Breast epithelium (tissue), 4 donors: ENCODE measurements at regions not wholly inside any gene's neighbourhood (a gene's known extent, or its start where the extent isn't known, plus 50 kb on each side); places are given as distances from the start of the nearest gene placed in this dataset.

Experiments used
- DNase-seq, 2 donors: peaks; one replicate each; pipeline ENCODE4 v3.0.0-alpha.2; 2019; ENCODE audit warnings: low spot score in 2 of 2
- H3K27ac ChIP-seq, 2 donors: fragments of 200-600 bp; sonication (generic) in 1 of 2; one replicate each; pipeline ENCODE4 v1.5.1; 2016 to 2019; ENCODE audit warnings: mild to moderate bottlenecking in 1 of 2
- H3K27me3 ChIP-seq, 2 donors: fragments of 200-600 bp; sonication (generic) in 1 of 2; one replicate each; pipeline versions ENCODE4 v1.5.1 to v1.6.0; 2017 to 2019; ENCODE audit warnings: control low read depth in 1 of 2, mild to moderate bottlenecking in 1 of 2
- H3K36me3 ChIP-seq: fragments of 200-600 bp; one replicate; pipeline ENCODE4 v1.5.1; 2019
- H3K4me1 ChIP-seq, 2 donors: fragments of 200-600 bp; sonication (generic); one replicate each; pipeline ENCODE4 v1.5.1; 2016 to 2019; ENCODE audit warnings: control low read depth in 1 of 2
- H3K4me3 ChIP-seq, 3 donors: fragments of 200-600 bp; sonication (generic); 1 replicate in 2 of 3; 2 replicates in 1 of 3; pipeline ENCODE4 v1.5.1; 2016 to 2019; ENCODE audit warnings: mild to moderate bottlenecking in 3 of 3, moderate library complexity in 2 of 3
- H3K9me3 ChIP-seq, 2 donors: fragments of 200-600 bp; sonication (generic) in 1 of 2; one replicate each; pipeline ENCODE4 v1.5.1; 2016 to 2019; ENCODE audit warnings: control low read depth in 1 of 2
- CTCF ChIP-seq, 3 donors: fragments of 450-650 bp; IDR thresholded peaks; one replicate each; pipeline ENCODE4 v1.5.1; 2016 to 2017; ENCODE audit warnings: antibody characterized with exemption in 3 of 3, mild to moderate bottlenecking in 3 of 3, moderate library complexity in 3 of 3
- POLR2A ChIP-seq: fragments of 450-650 bp; IDR thresholded peaks from one replicate; pipeline ENCODE4 v1.6.1; 2016; ENCODE audit warnings: antibody characterized with exemption, mild to moderate bottlenecking, moderate library complexity
- POLR2AphosphoS5 ChIP-seq, 3 donors: sonication (generic); formaldehyde crosslinking; IDR thresholded peaks; one replicate each; pipeline ENCODE4 v1.6.1; 2017; ENCODE audit warnings: antibody characterized with exemption in 3 of 3
- intact Hi-C: fragments of 100-400 bp; cut with DNase I; formaldehyde crosslinking; loops from one replicate; pipeline ENCODE4 v1.15.1; 2023; ENCODE audit warnings: low total_unique reads

- DNase-seq, result no peak
- no peak overlapping the region for H3K27ac ChIP-seq
- H3K27me3 ChIP-seq, result no peaks in the 10 kb centered on the region
- no peaks in the 10 kb centered on the region for H3K36me3 ChIP-seq
- intact Hi-C loops, result no loop called here
- no peak overlapping the region for H3K4me3 ChIP-seq
- H3K9me3 ChIP-seq, result no peaks in the 10 kb centered on the region
- TF ChIP-seq POLR2AphosphoS5 (IDR thresholded peaks at IDR 0.05), result no peak
- no peaks in the 10 kb centered on the region for H3K4me1 ChIP-seq
These were observed 387.7 kb upstream of the TEX13C start for GRCh38 chrX:124931958-124932357.

- H3K27me3 ChIP-seq, result no peaks in the 10 kb centered on the region
- DNase-seq, result no peak
- H3K4me3 ChIP-seq, result no peak overlapping the region
- H3K27ac ChIP-seq, result no peak overlapping the region
- intact Hi-C loops, result no loop called here
- TF ChIP-seq POLR2A (no peak), POLR2AphosphoS5 (IDR thresholded peaks at IDR 0.05) (no peak), CTCF (IDR thresholded peaks at IDR 0.05) (no peak)
- no peaks in the 10 kb centered on the region for H3K4me1 ChIP-seq
- no peaks in the 10 kb centered on the region for H3K9me3 ChIP-seq
- no peaks in the 10 kb centered on the region for H3K36me3 ChIP-seq
These were observed 381.0 kb upstream of the TEX13C start for GRCh38 chrX:124938715-124939114.

- Histone ChIP-seq H3K27ac (no peak overlapping the region), H3K4me1 (no peaks in the 10 kb centered on the region), H3K36me3 (no peaks in the 10 kb centered on the region), H3K4me3 (no peak overlapping the region), H3K27me3 (peaks cover 0 to 5% of the 10 kb centered on the region in 2 donors), H3K9me3 (no peaks in the 10 kb centered on the region)
- intact Hi-C loops, result no loop called here
- DNase-seq, result no peak
- TF ChIP-seq POLR2AphosphoS5 (IDR thresholded peaks at IDR 0.05) (no peak), CTCF (IDR thresholded peaks at IDR 0.05) (no peak), POLR2A (no peak)
These were observed 379.1 kb upstream of the TEX13C start for GRCh38 chrX:124940531-124940930.

GRCh38 chrX:124954402-124954801 is 365.3 kb upstream of the TEX13C start:
- Histone ChIP-seq H3K36me3 (no peaks in the 10 kb centered on the region), H3K9me3 (no peaks in the 10 kb centered on the region), H3K4me3 (no peak overlapping the region), H3K27ac (no peak overlapping the region), H3K27me3 (no peaks in the 10 kb centered on the region), H3K4me1 (no peaks in the 10 kb centered on the region)
- no peak for DNase-seq
- TF ChIP-seq POLR2A (no peak), CTCF (IDR thresholded peaks at IDR 0.05) (no peak), POLR2AphosphoS5 (IDR thresholded peaks at IDR 0.05) (no peak)
- intact Hi-C loops, result no loop called here

- Histone ChIP-seq H3K4me3 (no peak overlapping the region), H3K9me3 (no peaks in the 10 kb centered on the region), H3K27me3 (no peaks in the 10 kb centered on the region), H3K36me3 (no peaks in the 10 kb centered on the region), H3K4me1 (no peaks in the 10 kb centered on the region), H3K27ac (no peak overlapping the region)
- TF ChIP-seq POLR2AphosphoS5 (IDR thresholded peaks at IDR 0.05) (no peak), POLR2A (no peak), CTCF (IDR thresholded peaks at IDR 0.05) (no peak)
- no peak for DNase-seq
- intact Hi-C loops, result no loop called here
These were observed 359.2 kb upstream of the TEX13C start for GRCh38 chrX:124960454-124960853.

- Histone ChIP-seq H3K36me3 (no peaks in the 10 kb centered on the region), H3K9me3 (no peaks in the 10 kb centered on the region), H3K27ac (no peak within 1 kb of the TSS), H3K4me3 (no peak within 1 kb of the TSS), H3K27me3 (no peaks in the 10 kb centered on the region), H3K4me1 (no peaks in the 10 kb centered on the region)
- no peak for DNase-seq
- intact Hi-C loops, result no loop called here
- no peak for TF ChIP-seq POLR2AphosphoS5 (IDR thresholded peaks at IDR 0.05)
- TF ChIP-seq POLR2A, result no peak
- no peak for TF ChIP-seq CTCF (IDR thresholded peaks at IDR 0.05)
These were observed 356.0 kb upstream of the TEX13C start, which contains the start of gene TENM1 for GRCh38 chrX:124963717-124964116. TSS of gene TENM1 (minus strand) at chrX:124963817.
